ENCODE measurements at regions not wholly inside any gene's neighbourhood (a gene's known extent, or its start where the extent isn't known, plus 50 kb on each side); places are given as distances from the start of the nearest gene placed in this dataset.
"Not testable (repeated sequence)": the region's sequence is repeated elsewhere in the genome, so short reads cannot be mapped to it uniquely, and the experiment has no call there.

DNA sequence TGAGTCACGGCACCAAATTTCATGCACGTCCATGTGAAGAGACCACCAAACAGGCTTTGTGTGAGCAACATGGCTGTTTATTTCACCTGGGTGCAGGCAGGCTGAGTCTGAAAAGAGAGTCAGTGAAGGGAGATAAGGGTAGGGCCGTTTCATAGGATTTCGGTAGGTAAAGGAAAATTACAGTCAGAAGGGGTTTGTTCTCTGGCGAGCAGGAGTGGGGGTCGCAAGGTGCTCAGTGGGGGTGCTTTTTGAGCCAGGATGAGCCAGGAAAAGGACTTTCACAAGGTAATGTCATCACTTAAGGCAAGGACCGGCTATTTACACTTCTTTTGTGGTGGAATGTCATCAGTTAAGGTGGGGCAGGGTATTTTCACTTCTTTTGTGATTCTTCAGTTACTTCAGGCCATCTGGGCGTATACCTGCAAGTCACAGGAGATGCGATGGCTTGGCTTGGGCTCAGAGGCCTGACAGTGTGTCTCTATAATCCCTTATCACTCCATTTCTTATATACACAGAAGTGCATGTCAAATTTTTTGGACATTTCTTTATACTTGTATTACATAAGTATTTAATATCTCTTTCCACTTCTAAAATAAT, 870.3 kb downstream of the TBL1XR1 start:
- H3K4me3 ChIP-seq (ENCODE audit: low read length in 2 of 2); H3K36me3 ChIP-seq (ENCODE audit: control insufficient read depth in 1 of 2, insufficient read depth in 2 of 2, low read length in 1 of 2); intact Hi-C loops (cut with DNase I); H3K4me1 ChIP-seq (ENCODE audit: control insufficient read depth in 1 of 2, insufficient read depth in 2 of 2, low read length in 2 of 2); H3K27ac ChIP-seq (ENCODE audit: low read depth in 1 of 2, low read length in 2 of 2); H3K27me3 ChIP-seq (ENCODE audit: control insufficient read depth in 1 of 2, insufficient read depth in 2 of 2, low read length in 1 of 2); H3K9me3 ChIP-seq (ENCODE audit: control insufficient read depth, low read length); ATAC-seq (ENCODE audit: low FRiP score); DNase-seq: not testable (repeated sequence)
- 77 to 78% methylated on average over 9 of the region's 9 CpGs for WGBS, 2 donors

DNA sequence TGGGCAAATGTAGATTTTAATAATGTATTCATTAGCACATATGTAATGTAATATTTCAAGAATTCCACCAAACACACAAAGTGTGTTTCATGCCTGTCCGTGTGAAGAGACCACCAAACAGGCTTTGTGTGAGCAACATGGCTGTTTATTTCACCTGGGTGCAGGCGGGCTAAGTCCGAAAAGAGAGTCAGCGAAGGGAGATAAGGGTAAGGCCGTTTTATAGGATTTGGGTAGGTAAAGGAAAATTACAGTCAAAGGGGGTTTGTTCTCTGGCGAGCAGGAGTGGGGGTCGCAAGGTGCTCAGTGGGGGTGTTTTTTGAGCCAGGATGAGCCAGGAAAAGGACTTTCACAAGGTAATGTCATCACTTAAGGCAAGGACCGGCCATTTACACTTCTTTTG, 875.8 kb downstream of the TBL1XR1 start:
- ATAC-seq (ENCODE audit: low FRiP score); H3K27me3 ChIP-seq (ENCODE audit: control insufficient read depth in 1 of 2, insufficient read depth in 2 of 2, low read length in 1 of 2); H3K36me3 ChIP-seq (ENCODE audit: control insufficient read depth in 1 of 2, insufficient read depth in 2 of 2, low read length in 1 of 2); H3K9me3 ChIP-seq (ENCODE audit: control insufficient read depth, low read length); H3K27ac ChIP-seq (ENCODE audit: low read depth in 1 of 2, low read length in 2 of 2); H3K4me3 ChIP-seq (ENCODE audit: low read length in 2 of 2); intact Hi-C loops (cut with DNase I); H3K4me1 ChIP-seq (ENCODE audit: control insufficient read depth in 1 of 2, insufficient read depth in 2 of 2, low read length in 2 of 2); DNase-seq: not testable (repeated sequence)
- WGBS, 2 donors = 93 to 95% methylated on average over 6 to 8 of the region's 8 CpGs

DNA sequence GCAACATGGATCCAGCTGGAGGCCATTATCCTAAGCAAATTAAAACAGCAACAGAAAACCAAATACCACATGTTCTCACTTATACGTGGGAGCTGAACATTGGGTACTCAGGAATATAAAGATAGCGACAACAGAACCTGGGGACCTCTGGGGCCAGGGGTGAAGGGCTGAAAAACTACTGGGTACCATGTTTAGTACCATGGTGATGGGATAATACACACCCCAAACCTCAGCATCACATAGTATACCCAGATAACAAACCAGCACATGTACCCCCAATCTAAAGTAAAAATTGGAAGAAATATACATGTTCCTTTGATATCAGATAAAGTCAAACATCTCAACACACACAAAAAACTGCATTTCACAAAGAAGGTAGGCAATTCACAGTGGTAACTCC, 876.2 kb downstream of the TBL1XR1 start:
- 92 to 94% methylated on average over 2 of the region's 2 CpGs for WGBS, 2 donors
- intact Hi-C loops (cut with DNase I) = no loop called here
- Histone ChIP-seq H3K4me3 (ENCODE audit: low read length in 2 of 2) (no peak overlapping the region), H3K4me1 (ENCODE audit: control insufficient read depth in 1 of 2, insufficient read depth in 2 of 2, low read length in 2 of 2) (no peaks in the 10 kb centered on the region), H3K9me3 (ENCODE audit: control insufficient read depth, low read length) (no peaks in the 10 kb centered on the region), H3K36me3 (ENCODE audit: control insufficient read depth in 1 of 2, insufficient read depth in 2 of 2, low read length in 1 of 2) (no peaks in the 10 kb centered on the region), H3K27me3 (ENCODE audit: control insufficient read depth in 1 of 2, insufficient read depth in 2 of 2, low read length in 1 of 2) (no peaks in the 10 kb centered on the region), H3K27ac (ENCODE audit: low read depth in 1 of 2, low read length in 2 of 2) (no peak overlapping the region)
- DNase-seq (no peak), ATAC-seq (ENCODE audit: low FRiP score) (no peak)

DNA sequence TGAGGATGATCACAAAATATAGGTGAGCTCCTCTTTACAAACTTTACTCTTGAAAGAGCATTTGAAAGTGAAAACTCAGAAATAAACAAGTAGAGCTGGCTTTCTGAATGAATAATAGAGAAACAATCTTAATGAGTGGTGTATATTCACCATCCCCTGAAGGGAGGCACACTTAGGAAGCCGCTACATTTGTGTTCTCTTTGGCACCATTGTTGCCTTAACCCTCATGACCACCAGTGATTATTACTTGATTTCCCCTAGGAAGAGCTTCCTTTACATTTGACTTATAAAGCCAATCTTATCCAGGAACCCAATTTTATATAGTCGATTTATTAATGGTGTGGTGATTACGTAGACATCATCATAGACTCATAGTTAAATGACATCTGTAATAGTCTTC, 883.9 kb downstream of the TBL1XR1 start:
- intact Hi-C loops (cut with DNase I) = no loop called here
- ATAC-seq (ENCODE audit: low FRiP score) (no peak), DNase-seq (no peak)
- Histone ChIP-seq H3K27me3 (ENCODE audit: control insufficient read depth in 1 of 2, insufficient read depth in 2 of 2, low read length in 1 of 2) (no peaks in the 10 kb centered on the region), H3K4me3 (ENCODE audit: low read length in 2 of 2) (no peak overlapping the region), H3K36me3 (ENCODE audit: control insufficient read depth in 1 of 2, insufficient read depth in 2 of 2, low read length in 1 of 2) (no peaks in the 10 kb centered on the region), H3K9me3 (ENCODE audit: control insufficient read depth, low read length) (no peaks in the 10 kb centered on the region), H3K27ac (ENCODE audit: low read depth in 1 of 2, low read length in 2 of 2) (no peak overlapping the region), H3K4me1 (ENCODE audit: control insufficient read depth in 1 of 2, insufficient read depth in 2 of 2, low read length in 2 of 2) (no peaks in the 10 kb centered on the region)
- 64 to 80% methylated on average over 3 of the region's 3 CpGs for WGBS, 2 donors

DNA sequence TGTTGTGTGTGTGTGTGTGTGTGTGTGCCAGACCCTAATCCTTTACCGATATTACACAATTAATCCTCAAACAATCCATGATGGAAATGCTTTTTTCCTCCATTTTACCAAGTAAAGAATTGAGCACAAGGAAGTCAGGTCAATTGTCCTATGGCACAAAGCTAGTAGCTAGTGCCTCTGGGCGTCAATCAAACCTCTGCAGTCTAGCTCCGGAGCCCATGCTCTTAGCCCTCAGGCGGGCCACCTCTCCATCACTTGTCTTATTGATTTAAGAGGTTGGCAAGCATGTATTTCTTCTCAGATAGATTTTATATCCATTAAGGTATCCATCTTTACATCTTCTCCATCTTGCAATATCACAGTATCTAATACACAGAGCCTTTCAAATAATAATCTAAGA, 886.6 kb downstream of the TBL1XR1 start:
- Histone ChIP-seq H3K36me3 (ENCODE audit: control insufficient read depth in 1 of 2, insufficient read depth in 2 of 2, low read length in 1 of 2) (no peaks in the 10 kb centered on the region), H3K4me3 (ENCODE audit: low read length in 2 of 2) (no peak overlapping the region), H3K4me1 (ENCODE audit: control insufficient read depth in 1 of 2, insufficient read depth in 2 of 2, low read length in 2 of 2) (no peaks in the 10 kb centered on the region), H3K27ac (ENCODE audit: low read depth in 1 of 2, low read length in 2 of 2) (no peak overlapping the region), H3K27me3 (ENCODE audit: control insufficient read depth in 1 of 2, insufficient read depth in 2 of 2, low read length in 1 of 2) (no peaks in the 10 kb centered on the region), H3K9me3 (ENCODE audit: control insufficient read depth, low read length) (no peaks in the 10 kb centered on the region)
- no peak for ATAC-seq (ENCODE audit: low FRiP score)
- intact Hi-C loops (cut with DNase I) = no loop called here
- no peak for DNase-seq
- 93 to 97% methylated on average over 4 of the region's 4 CpGs for WGBS, 2 donors

DNA sequence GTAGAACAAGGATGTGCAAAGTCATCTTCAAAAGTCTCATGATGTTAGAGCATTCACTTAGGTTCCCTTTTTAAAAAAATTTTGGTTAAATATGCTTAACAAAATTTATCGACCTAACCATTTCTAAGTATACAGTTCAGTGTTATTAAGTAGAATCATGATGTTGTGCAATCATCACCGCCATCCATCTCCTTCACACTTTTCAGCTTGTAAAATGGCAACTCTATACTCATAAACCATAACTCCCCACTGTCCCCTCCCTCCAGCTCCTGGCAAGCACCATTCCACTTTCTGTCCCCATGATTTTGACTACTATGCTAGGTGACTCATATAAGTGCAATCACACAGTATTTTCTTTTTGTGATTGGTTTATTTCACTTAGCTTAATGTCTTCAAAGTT, 895.0 kb downstream of the TBL1XR1 start:
- H3K27me3 ChIP-seq (ENCODE audit: control insufficient read depth in 1 of 2, insufficient read depth in 2 of 2, low read length in 1 of 2) = no peaks in the 10 kb centered on the region
- 90 to 91% methylated on average over 2 of the region's 2 CpGs for WGBS, 2 donors
- H3K4me1 ChIP-seq (ENCODE audit: control insufficient read depth in 1 of 2, insufficient read depth in 2 of 2, low read length in 2 of 2) = no peaks in the 10 kb centered on the region
- DNase-seq = no peak
- no peak overlapping the region for H3K4me3 ChIP-seq (ENCODE audit: low read length in 2 of 2)
- ATAC-seq (ENCODE audit: low FRiP score) = no peak
- H3K36me3 ChIP-seq (ENCODE audit: control insufficient read depth in 1 of 2, insufficient read depth in 2 of 2, low read length in 1 of 2) = no peaks in the 10 kb centered on the region
- no peak overlapping the region for H3K27ac ChIP-seq (ENCODE audit: low read depth in 1 of 2, low read length in 2 of 2)
- H3K9me3 ChIP-seq (ENCODE audit: control insufficient read depth, low read length) = no peaks in the 10 kb centered on the region
- intact Hi-C loops (cut with DNase I) = no loop called here

DNA sequence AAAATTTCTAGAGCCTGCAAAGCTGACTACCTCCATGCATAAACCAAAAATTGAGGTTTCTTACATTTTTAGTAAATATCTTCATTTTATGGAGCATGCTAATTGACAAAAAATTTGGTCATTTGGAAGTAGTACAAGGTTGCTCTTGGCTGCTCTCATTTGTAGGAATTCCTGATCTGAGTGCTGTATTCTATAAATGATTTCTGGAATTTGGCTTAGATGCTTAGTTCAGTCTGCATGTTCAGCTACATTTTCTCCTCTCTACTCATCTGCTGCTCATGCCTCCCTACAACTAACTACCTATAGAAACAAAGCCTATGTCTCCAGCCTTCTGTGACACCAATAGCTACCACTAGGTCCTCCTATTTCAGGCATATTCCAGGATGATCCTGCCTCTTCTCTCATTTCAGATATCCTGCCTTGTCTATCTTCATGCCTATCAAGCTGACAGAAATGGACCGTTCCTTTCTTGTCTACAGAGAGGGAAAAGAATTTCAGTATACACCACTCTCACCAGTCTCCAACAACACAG, 901.1 kb downstream of the TBL1XR1 start:
- Histone ChIP-seq H3K36me3 (ENCODE audit: control insufficient read depth in 1 of 2, insufficient read depth in 2 of 2, low read length in 1 of 2) (no peaks in the 10 kb centered on the region), H3K4me1 (ENCODE audit: control insufficient read depth in 1 of 2, insufficient read depth in 2 of 2, low read length in 2 of 2) (peaks cover 4 to 6% of the 10 kb centered on the region in 2 donors), H3K27me3 (ENCODE audit: control insufficient read depth in 1 of 2, insufficient read depth in 2 of 2, low read length in 1 of 2) (no peaks in the 10 kb centered on the region), H3K27ac (ENCODE audit: low read depth in 1 of 2, low read length in 2 of 2) (peak overlapping the region; percentile 55 to 82), H3K9me3 (ENCODE audit: control insufficient read depth, low read length) (no peaks in the 10 kb centered on the region), H3K4me3 (ENCODE audit: low read length in 2 of 2) (no peak overlapping the region)
- ATAC-seq (ENCODE audit: low FRiP score) (no peak), DNase-seq (no peak)
- WGBS, 2 donors = 0 to 9% methylated on average over 1 of the region's 1 CpG
- intact Hi-C loops (cut with DNase I) = no loop called here

DNA sequence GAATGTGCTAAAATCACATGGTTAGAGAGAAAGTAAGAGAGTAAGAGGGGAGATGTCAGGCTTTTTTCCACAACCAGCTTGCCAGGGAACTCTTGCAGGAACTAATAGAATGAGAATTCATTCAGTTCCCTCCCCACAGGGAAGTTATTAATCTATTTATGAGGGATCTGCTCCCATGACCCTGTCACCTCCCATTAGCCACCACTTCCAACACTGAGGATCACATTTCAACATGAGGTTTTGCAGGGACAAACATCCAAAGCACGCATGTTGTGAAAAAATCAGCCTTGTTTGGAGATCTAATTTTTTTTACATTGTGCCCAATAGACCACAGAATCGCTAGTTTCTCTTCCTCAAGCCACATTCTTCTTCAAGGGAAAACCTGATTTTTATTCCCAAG, 904.0 kb downstream of the TBL1XR1 start:
- intact Hi-C loops (cut with DNase I) = loop anchor here in 1 of 2 donors (5.0 kb wide), 1 partner anchor 59 kb away; no protein-coding TSS in a partner anchor
- WGBS, 2 donors = 51 to 72% methylated on average over 2 of the region's 2 CpGs
- Histone ChIP-seq H3K27me3 (ENCODE audit: control insufficient read depth in 1 of 2, insufficient read depth in 2 of 2, low read length in 1 of 2) (no peaks in the 10 kb centered on the region), H3K4me3 (ENCODE audit: low read length in 2 of 2) (no peak overlapping the region), H3K36me3 (ENCODE audit: control insufficient read depth in 1 of 2, insufficient read depth in 2 of 2, low read length in 1 of 2) (no peaks in the 10 kb centered on the region), H3K4me1 (ENCODE audit: control insufficient read depth in 1 of 2, insufficient read depth in 2 of 2, low read length in 2 of 2) (peaks cover 4 to 6% of the 10 kb centered on the region in 2 donors), H3K27ac (ENCODE audit: low read depth in 1 of 2, low read length in 2 of 2) (peak overlapping the region in 1 of 2 donors; percentile 0), H3K9me3 (ENCODE audit: control insufficient read depth, low read length) (no peaks in the 10 kb centered on the region)
- DNase-seq (no peak), ATAC-seq (ENCODE audit: low FRiP score) (no peak)

DNA sequence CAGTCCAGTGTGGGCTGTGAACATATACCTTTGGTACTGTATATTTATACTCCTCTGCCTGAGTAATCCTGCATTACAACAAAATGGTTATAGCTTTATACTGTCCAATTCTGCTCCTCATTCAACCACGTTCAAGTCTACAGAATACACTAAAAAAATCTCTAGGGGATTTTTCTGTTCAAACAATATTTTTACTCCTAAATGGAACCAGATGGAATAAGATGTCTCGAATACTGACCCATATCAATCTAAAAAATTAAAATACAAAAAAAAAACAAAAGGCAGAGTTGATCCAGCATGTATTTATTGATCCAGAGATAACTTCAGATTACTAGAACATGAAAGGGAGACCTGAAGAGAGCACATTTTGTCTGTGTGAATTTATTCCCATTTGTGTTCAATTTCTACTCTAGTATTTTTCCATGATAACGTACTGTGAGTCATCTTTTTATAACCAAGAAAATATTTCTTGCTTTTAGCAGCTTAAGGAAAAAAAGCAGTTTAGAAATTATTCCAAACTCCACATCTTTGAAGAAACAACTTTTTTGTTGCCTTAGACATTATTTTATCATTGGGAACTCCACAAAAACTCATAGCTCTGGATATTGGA, 910.7 kb downstream of the TBL1XR1 start:
- ATAC-seq (ENCODE audit: low FRiP score) = peak; percentile 56
- WGBS, 2 donors = 3 to 4% methylated on average over 3 of the region's 3 CpGs
- intact Hi-C loops (cut with DNase I) = no loop called here
- DNase-seq = no peak
- H3K27ac ChIP-seq (ENCODE audit: low read depth in 1 of 2, low read length in 2 of 2) = no peak overlapping the region
- no peak overlapping the region for H3K4me3 ChIP-seq (ENCODE audit: low read length in 2 of 2)
- no peaks in the 10 kb centered on the region for H3K36me3 ChIP-seq (ENCODE audit: control insufficient read depth in 1 of 2, insufficient read depth in 2 of 2, low read length in 1 of 2)
- no peaks in the 10 kb centered on the region for H3K4me1 ChIP-seq (ENCODE audit: control insufficient read depth in 1 of 2, insufficient read depth in 2 of 2, low read length in 2 of 2)
- no peaks in the 10 kb centered on the region for H3K9me3 ChIP-seq (ENCODE audit: control insufficient read depth, low read length)
- no peaks in the 10 kb centered on the region for H3K27me3 ChIP-seq (ENCODE audit: control insufficient read depth in 1 of 2, insufficient read depth in 2 of 2, low read length in 1 of 2)

Data from aorta (tissue), 5 donors.